ENCODE measurements at regions not wholly inside any gene's neighbourhood (a gene's known extent, or its start where the extent isn't known, plus 50 kb on each side); places are given as distances from the start of the nearest gene placed in this dataset.

DNA sequence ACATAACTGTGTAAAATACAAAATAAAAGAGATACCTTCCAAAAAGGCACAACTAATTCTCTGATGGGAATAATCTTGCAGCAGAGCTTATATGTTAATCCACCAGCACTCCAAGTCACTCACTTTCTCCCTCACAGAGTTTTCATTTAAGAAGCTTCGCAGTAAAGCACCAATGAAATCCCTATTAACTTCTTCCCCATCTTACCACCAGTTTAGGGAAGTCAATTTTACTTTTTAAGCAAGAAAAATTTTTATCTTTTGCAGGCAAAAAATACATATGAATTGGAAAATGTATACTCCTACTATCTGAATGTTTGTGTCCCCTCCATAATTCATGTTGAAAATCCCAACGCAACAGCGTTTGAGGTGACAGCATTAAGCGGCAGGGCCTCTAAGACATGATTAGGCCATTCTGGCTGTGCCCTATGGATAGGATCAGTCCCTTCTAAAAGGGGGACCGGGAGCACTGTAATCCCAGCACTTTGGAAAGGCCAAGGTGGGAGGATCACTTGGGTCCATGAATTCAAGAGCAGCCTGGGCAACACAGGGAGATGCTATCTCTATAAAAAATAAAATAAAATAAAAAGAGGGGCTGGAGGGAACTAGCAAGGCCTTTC lies 435.8 kb downstream of the SHQ1 start:
- no peak overlapping the region for H3K4me3 Mint-ChIP-seq
- DNase-seq, result no peak
- CTCF ChIA-PET, result no interaction called here
- H3K27ac Mint-ChIP-seq, result no peak overlapping the region
- H3K9me3 Mint-ChIP-seq, result no peaks in the 10 kb centered on the region
- no peaks in the 10 kb centered on the region for H3K27me3 Mint-ChIP-seq
- H3K4me1 Mint-ChIP-seq, result peaks cover 64% of the 10 kb centered on the region
- H3K36me3 Mint-ChIP-seq (ENCODE audit: low read depth), result peaks cover 13% of the 10 kb centered on the region
- POLR2A ChIA-PET, result no interaction called here

- no peaks in the 10 kb centered on the region for H3K27me3 Mint-ChIP-seq
- no peak overlapping the region for H3K27ac Mint-ChIP-seq
- no peaks in the 10 kb centered on the region for H3K9me3 Mint-ChIP-seq
- H3K4me3 Mint-ChIP-seq, result no peak overlapping the region
- ChIA-PET POLR2A (no interaction called here), CTCF (no interaction called here)
- no peak for DNase-seq
- peaks cover 66% of the 10 kb centered on the region for H3K4me1 Mint-ChIP-seq
- H3K36me3 Mint-ChIP-seq (ENCODE audit: low read depth), result peaks cover 13% of the 10 kb centered on the region
Observed at GRCh38 chr3:72411843-72412242, 436.4 kb downstream of the SHQ1 start.

DNA sequence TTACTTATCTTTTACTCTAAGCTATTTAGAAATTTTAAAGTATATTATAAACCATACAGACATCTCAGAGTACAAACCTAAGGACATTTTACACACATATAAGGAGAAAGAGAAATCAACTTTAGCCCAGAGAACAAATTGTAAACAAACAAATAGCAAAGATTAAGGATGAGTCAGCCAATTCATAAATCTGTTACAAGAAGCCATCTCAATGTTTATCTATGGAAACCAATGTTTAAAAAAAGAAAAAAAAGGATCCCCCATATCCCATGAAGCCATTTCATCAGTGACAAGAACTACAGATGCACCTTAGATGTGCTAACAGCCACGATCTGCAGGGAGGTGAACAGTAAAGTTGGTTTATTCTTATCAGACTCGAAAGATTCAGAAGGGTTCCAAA lies 437.1 kb downstream of the SHQ1 start:
- Mint-ChIP-seq H3K27me3 (no peaks in the 10 kb centered on the region), H3K4me1 (peaks cover 62% of the 10 kb centered on the region), H3K4me3 (no peak overlapping the region), H3K9me3 (no peaks in the 10 kb centered on the region), H3K36me3 (ENCODE audit: low read depth) (peaks cover 8% of the 10 kb centered on the region), H3K27ac (no peak overlapping the region)
- POLR2A ChIA-PET, result no interaction called here
- CTCF ChIA-PET, result no interaction called here
- no peak for DNase-seq

- DNase-seq, result no peak
- ChIA-PET POLR2A (interaction anchor here (1.2 kb wide), 1 partner anchor 18 kb away, joined by 3 read pairs; no protein-coding TSS in a partner anchor), CTCF (no interaction called here)
- H3K4me1 Mint-ChIP-seq, result peaks cover 60% of the 10 kb centered on the region
- no peaks in the 10 kb centered on the region for H3K27me3 Mint-ChIP-seq
- H3K4me3 Mint-ChIP-seq, result no peak overlapping the region
- no peaks in the 10 kb centered on the region for H3K36me3 Mint-ChIP-seq (ENCODE audit: low read depth)
- H3K9me3 Mint-ChIP-seq, result no peaks in the 10 kb centered on the region
- no peak overlapping the region for H3K27ac Mint-ChIP-seq
Observed at GRCh38 chr3:72408983-72409779, 439.1 kb downstream of the SHQ1 start.

GRCh38 chr3:72407766-72408165 lies 440.5 kb downstream of the SHQ1 start:
- H3K4me1 Mint-ChIP-seq, result peaks cover 51% of the 10 kb centered on the region
- POLR2A ChIA-PET, result interaction anchor here (1.2 kb wide), 1 partner anchor 19 kb away, joined by 3 read pairs; no protein-coding TSS in a partner anchor
- DNase-seq, result no peak
- H3K9me3 Mint-ChIP-seq, result no peaks in the 10 kb centered on the region
- no peaks in the 10 kb centered on the region for H3K27me3 Mint-ChIP-seq
- CTCF ChIA-PET, result interaction anchor here (0.6 kb wide), 1 partner anchor 673 kb away, joined by 3 read pairs; no protein-coding TSS in a partner anchor
- no peak overlapping the region for H3K27ac Mint-ChIP-seq
- no peaks in the 10 kb centered on the region for H3K36me3 Mint-ChIP-seq (ENCODE audit: low read depth)
- H3K4me3 Mint-ChIP-seq, result no peak overlapping the region

GRCh38 chr3:72405943-72406566 lies 442.2 kb downstream of the SHQ1 start:
- H3K4me1 Mint-ChIP-seq, result peaks cover 37% of the 10 kb centered on the region
- CTCF ChIA-PET, result no interaction called here
- POLR2A ChIA-PET, result no interaction called here

GRCh38 chr3:72401005-72401545 lies 447.2 kb downstream of the SHQ1 start:
- no peak overlapping the region for H3K27ac Mint-ChIP-seq
- DNase-seq, result no peak

More at GRCh38 chr3:72405943-72406566, 442.2 kb downstream of the SHQ1 start:
- DNase-seq, result no peak
- no peaks in the 10 kb centered on the region for H3K9me3 Mint-ChIP-seq
- H3K4me3 Mint-ChIP-seq, result no peak overlapping the region
- no peaks in the 10 kb centered on the region for H3K36me3 Mint-ChIP-seq (ENCODE audit: low read depth)
- no peaks in the 10 kb centered on the region for H3K27me3 Mint-ChIP-seq
- no peak overlapping the region for H3K27ac Mint-ChIP-seq

GRCh38 chr3:72398781-72399180 lies 449.5 kb downstream of the SHQ1 start:
- Mint-ChIP-seq H3K4me3 (no peak overlapping the region), H3K36me3 (ENCODE audit: low read depth) (peaks cover 7% of the 10 kb centered on the region), H3K27me3 (no peaks in the 10 kb centered on the region), H3K9me3 (no peaks in the 10 kb centered on the region), H3K4me1 (peaks cover 16% of the 10 kb centered on the region), H3K27ac (no peak overlapping the region)
- ChIA-PET CTCF (no interaction called here), POLR2A (no interaction called here)
- DNase-seq, result no peak

More at GRCh38 chr3:72401005-72401545, 447.2 kb downstream of the SHQ1 start:
- Mint-ChIP-seq H3K4me3 (no peak overlapping the region), H3K4me1 (peaks cover 16% of the 10 kb centered on the region), H3K27me3 (no peaks in the 10 kb centered on the region), H3K9me3 (no peaks in the 10 kb centered on the region), H3K36me3 (ENCODE audit: low read depth) (peaks cover 7% of the 10 kb centered on the region)
- CTCF ChIA-PET, result no interaction called here
- POLR2A ChIA-PET, result no interaction called here

- no peak for DNase-seq
- Mint-ChIP-seq H3K36me3 (ENCODE audit: low read depth) (peaks cover 7% of the 10 kb centered on the region), H3K27me3 (no peaks in the 10 kb centered on the region), H3K4me3 (no peak overlapping the region), H3K27ac (no peak overlapping the region), H3K4me1 (peaks cover 22% of the 10 kb centered on the region), H3K9me3 (no peaks in the 10 kb centered on the region)
- CTCF ChIA-PET, result no interaction called here
- POLR2A ChIA-PET, result no interaction called here
Observed at GRCh38 chr3:72397586-72397985, 450.7 kb downstream of the SHQ1 start.

- no peak overlapping the region for H3K4me3 Mint-ChIP-seq
- no peaks in the 10 kb centered on the region for H3K9me3 Mint-ChIP-seq
- DNase-seq, result no peak
- POLR2A ChIA-PET, result no interaction called here
- H3K27ac Mint-ChIP-seq, result no peak overlapping the region
- no peaks in the 10 kb centered on the region for H3K27me3 Mint-ChIP-seq
- peaks cover 7% of the 10 kb centered on the region for H3K36me3 Mint-ChIP-seq (ENCODE audit: low read depth)
- CTCF ChIA-PET, result no interaction called here
- H3K4me1 Mint-ChIP-seq, result peaks cover 22% of the 10 kb centered on the region
Observed at GRCh38 chr3:72396899-72397298, 451.3 kb downstream of the SHQ1 start.

- peaks cover 22% of the 10 kb centered on the region for H3K4me1 Mint-ChIP-seq
- H3K9me3 Mint-ChIP-seq, result no peaks in the 10 kb centered on the region
- ChIA-PET POLR2A (no interaction called here), CTCF (no interaction called here)
- H3K27ac Mint-ChIP-seq, result no peak overlapping the region
- DNase-seq, result no peak
- no peak overlapping the region for H3K4me3 Mint-ChIP-seq
- no peaks in the 10 kb centered on the region for H3K27me3 Mint-ChIP-seq
- H3K36me3 Mint-ChIP-seq (ENCODE audit: low read depth), result peaks cover 7% of the 10 kb centered on the region
Observed at GRCh38 chr3:72395776-72396311, 452.4 kb downstream of the SHQ1 start.

DNA sequence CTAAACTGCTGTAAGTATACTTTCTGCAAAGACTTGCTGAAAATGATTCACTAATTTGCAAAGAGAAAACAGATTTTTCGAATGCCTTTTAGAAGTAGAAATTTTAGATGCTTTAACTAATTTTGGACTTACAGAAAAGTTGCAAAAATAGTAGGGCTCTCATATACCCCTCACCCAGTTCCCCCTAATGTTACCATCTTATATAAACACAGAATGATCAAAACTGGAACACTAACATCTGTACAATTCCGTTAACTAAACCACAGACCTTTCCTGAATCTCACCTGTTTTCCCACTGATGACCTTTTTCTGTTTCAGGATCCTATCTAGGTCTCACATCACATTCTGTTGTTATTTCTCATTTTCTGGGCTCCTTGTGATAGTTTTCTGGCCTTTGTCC lies 454.8 kb downstream of the SHQ1 start:
- Mint-ChIP-seq H3K4me3 (no peak overlapping the region), H3K9me3 (no peaks in the 10 kb centered on the region), H3K27ac (no peak overlapping the region), H3K4me1 (peaks cover 19% of the 10 kb centered on the region), H3K27me3 (no peaks in the 10 kb centered on the region), H3K36me3 (ENCODE audit: low read depth) (peaks cover 4% of the 10 kb centered on the region)
- no peak for DNase-seq
- POLR2A ChIA-PET, result no interaction called here
- CTCF ChIA-PET, result interaction anchor here (0.7 kb wide), 1 partner anchor 474 kb away, joined by 3 read pairs; no protein-coding TSS in a partner anchor

- no peaks in the 10 kb centered on the region for H3K9me3 Mint-ChIP-seq
- H3K4me1 Mint-ChIP-seq, result peaks cover 22% of the 10 kb centered on the region
- no peaks in the 10 kb centered on the region for H3K36me3 Mint-ChIP-seq (ENCODE audit: low read depth)
- no peak for DNase-seq
- H3K27ac Mint-ChIP-seq, result no peak overlapping the region
- ChIA-PET POLR2A (no interaction called here), CTCF (interaction anchor here (1.1 kb wide), 1 partner anchor 17 kb away, joined by 4 read pairs; no protein-coding TSS in a partner anchor)
- no peaks in the 10 kb centered on the region for H3K27me3 Mint-ChIP-seq
- no peak overlapping the region for H3K4me3 Mint-ChIP-seq
Observed at GRCh38 chr3:72391659-72392058, 456.6 kb downstream of the SHQ1 start.
